SK-N-SH (cell line): ENCODE measurements at regions not wholly inside any gene's neighbourhood (a gene's known extent, or its start where the extent isn't known, plus 50 kb on each side); places are given as distances from the start of the nearest gene placed in this dataset.

Source experiments
- CTCF ChIA-PET: fragments of 300-600, 350-600 bp; formaldehyde crosslinking; extraction: SDS; loops from one replicate; lab custom pipeline; 2021; lab: Yijun Ruan, JAX
- POLR2A ChIA-PET: fragments of 350-600 bp; sonication (Branson Sonifier 250); formaldehyde crosslinking; extraction: SDS; loops from one replicate; lab custom pipeline; 2020; ENCODE audit warnings: antibody characterized with exemption, inconsistent platforms; lab: Yijun Ruan, JAX
- DNase-seq: peaks from one replicate; pipeline ENCODE4 v3.0.0; 2012
- H2AFZ ChIP-seq: fragments of 200-600 bp; sonication (generic); 2 replicates; pipeline ENCODE4 v1.8.1; 2016; ENCODE audit warnings: antibody characterized with exemption, mild to moderate bottlenecking, low read depth
- H3F3A ChIP-seq: fragments of 200-600 bp; sonication (generic); replicated peaks from 2 replicates; pipeline ENCODE3; 2016; ENCODE audit warnings: antibody characterized with exemption, mild to moderate bottlenecking; ENCODE audit not compliant: insufficient read depth
- H3K27ac ChIP-seq, 2 experiments: fragments of 200-500 bp in 1 of 2; fragments of 200-600 bp in 1 of 2; sonication (Bioruptor generic) in 1 of 2; sonication (generic), shearing (Covaris generic) in 1 of 2; 2 replicates each; pipeline versions ENCODE4 v1.5.1 to v1.6.1; 2014 to 2016; ENCODE audit warnings: low read depth in 2 of 2, inconsistent platforms in 1 of 2, low read length in 1 of 2, mild to moderate bottlenecking in 1 of 2, mixed read lengths in 1 of 2
- H3K27me3 ChIP-seq: fragments of 200-600 bp; sonication (generic), shearing (Covaris generic); 2 replicates; pipeline ENCODE4 v1.6.1; 2016; ENCODE audit warnings: mixed run types; ENCODE audit not compliant: insufficient read depth
- H3K36me3 ChIP-seq, 2 experiments: fragments of 200-500 bp in 1 of 2; fragments of 200-600 bp in 1 of 2; sonication (Bioruptor generic) in 1 of 2; sonication (generic) in 1 of 2; replicated peaks in 1 of 2; 2 replicates each; pipeline versions ENCODE3 to v1.5.1; 2014 to 2016; ENCODE audit warnings: low read length in 1 of 2, mild to moderate bottlenecking in 1 of 2; ENCODE audit not compliant: insufficient read depth in 2 of 2, control insufficient read depth in 1 of 2
- H3K4me1 ChIP-seq, 2 experiments: fragments of 200-500 bp in 1 of 2; fragments of 200-600 bp in 1 of 2; sonication (Bioruptor generic) in 1 of 2; sonication (generic), shearing (Covaris generic) in 1 of 2; 2 replicates each; pipeline versions ENCODE4 v1.5.1 to v1.6.1; 2014 to 2016; ENCODE audit warnings: low read depth in 1 of 2, low read length in 1 of 2, mixed run types in 1 of 2; ENCODE audit not compliant: insufficient read depth in 2 of 2, control insufficient read depth in 1 of 2
- H3K4me2 ChIP-seq: fragments of 200-600 bp; sonication (generic), shearing (Covaris generic); 2 replicates; pipeline ENCODE4 v1.6.1; 2017; ENCODE audit warnings: mixed run types
- H3K4me3 ChIP-seq, 2 experiments: fragments of 200-500 bp in 1 of 2; fragments of 200-600 bp in 1 of 2; sonication (Bioruptor generic) in 1 of 2; sonication (generic), shearing (Covaris generic) in 1 of 2; 2 replicates each; pipeline versions ENCODE4 v1.5.1 to v1.8.1; 2014 to 2016; ENCODE audit warnings: low read depth in 2 of 2, inconsistent platforms in 1 of 2, low read length in 1 of 2, mild to moderate bottlenecking in 1 of 2, mixed read lengths in 1 of 2, moderate library complexity in 1 of 2
- H3K79me2 ChIP-seq: fragments of 200-600 bp; sonication (generic); 2 replicates; pipeline ENCODE4 v1.8.1; 2017; ENCODE audit warnings: mild to moderate bottlenecking; ENCODE audit not compliant: insufficient read depth
- H3K9ac ChIP-seq: fragments of 200-600 bp; sonication (generic); 2 replicates; pipeline ENCODE4 v1.6.1; 2017; ENCODE audit warnings: mixed run types
- H3K9me2 ChIP-seq: fragments of 200-600 bp; sonication (generic); 2 replicates; pipeline ENCODE4 v1.6.1; 2017; ENCODE audit warnings: mixed run types
- H3K9me3 ChIP-seq: fragments of 200-600 bp; sonication (generic); 2 replicates; pipeline ENCODE4 v1.6.1; 2017; ENCODE audit warnings: mixed run types, mild to moderate bottlenecking, moderate library complexity
- H4K20me1 ChIP-seq: fragments of 200-600 bp; sonication (generic); 2 replicates; pipeline ENCODE4 v1.6.1; 2017; ENCODE audit warnings: mild to moderate bottlenecking, mixed run types; ENCODE audit not compliant: insufficient read depth
- CHD2 ChIP-seq: fragments of 150-350 bp; IDR thresholded peaks from 2 replicates; pipeline ENCODE4 v1.6.1; 2018; ENCODE audit warnings: low read length; ENCODE audit not compliant: partially characterized antibody
- CTCF ChIP-seq: fragments of 200-600 bp; sonication (generic); IDR thresholded peaks from 2 replicates; pipeline ENCODE4 v1.6.1; 2017; ENCODE audit warnings: antibody characterized with exemption, mild to moderate bottlenecking, moderate library complexity
- ELF1 ChIP-seq: IDR thresholded peaks from 2 replicates; pipeline ENCODE4 v1.4.0; 2012
- EP300 ChIP-seq, 2 experiments: IDR thresholded peaks; 2 replicates each; pipeline versions ENCODE4 v1.4.0 to v1.6.1; 2012; ENCODE audit warnings: borderline replicate concordance in 1 of 2, low read depth in 1 of 2, low read length in 1 of 2
- EZH2phosphoT487 ChIP-seq: fragments of 200-600 bp; sonication (generic); IDR thresholded peaks from 2 replicates; pipeline ENCODE4 v1.6.1; 2017; ENCODE audit warnings: low read depth, mixed run types, mild to moderate bottlenecking, antibody characterized with exemption, moderate library complexity, borderline replicate concordance
- FOXJ3 ChIP-seq: sonication (generic); formaldehyde crosslinking; IDR thresholded peaks from 2 replicates; pipeline ENCODE4 v1.5.1; 2020; ENCODE audit warnings: mild to moderate bottlenecking, missing genetic modification reagents
- FOXM1 ChIP-seq: IDR thresholded peaks from 2 replicates; pipeline ENCODE4 v1.4.0; 2012; ENCODE audit warnings: low read depth, mild to moderate bottlenecking
- GABPA ChIP-seq: IDR thresholded peaks from 2 replicates; pipeline ENCODE4 v1.4.0; 2012; ENCODE audit warnings: low read depth, mild to moderate bottlenecking
- JUND ChIP-seq: IDR thresholded peaks from 2 replicates; pipeline ENCODE4 v1.4.0; 2012
- MAX ChIP-seq: IDR thresholded peaks from 2 replicates; pipeline ENCODE4 v1.4.0; 2012; ENCODE audit warnings: low read depth
- MEF2A ChIP-seq: IDR thresholded peaks from 2 replicates; pipeline ENCODE4 v1.4.0; 2012; ENCODE audit warnings: low read depth, borderline replicate concordance
- MXI1 ChIP-seq: IDR thresholded peaks from 2 replicates; pipeline ENCODE4 v1.6.1; 2012; ENCODE audit warnings: mild to moderate bottlenecking, low read depth, low read length, improper control_type of control experiment
- NFIC ChIP-seq: IDR thresholded peaks from 2 replicates; pipeline ENCODE4 v1.4.0; 2012; ENCODE audit warnings: borderline replicate concordance
- NRF1 ChIP-seq: IDR thresholded peaks from 2 replicates; pipeline ENCODE4 v1.6.1; 2012; ENCODE audit warnings: low read depth, mild to moderate bottlenecking, low read length
- RAD21 ChIP-seq: IDR thresholded peaks from 2 replicates; pipeline ENCODE4 v1.6.1; 2012; ENCODE audit warnings: mild to moderate bottlenecking, low read length
- RXRA ChIP-seq: IDR thresholded peaks from 2 replicates; pipeline ENCODE4 v1.4.0; 2012; ENCODE audit warnings: low read depth, mild to moderate bottlenecking, borderline replicate concordance
- TCF12 ChIP-seq: IDR thresholded peaks from 2 replicates; pipeline ENCODE4 v1.4.0; 2012
- USF1 ChIP-seq: IDR thresholded peaks from 2 replicates; pipeline ENCODE4 v1.4.0; 2012; ENCODE audit warnings: low read depth, borderline replicate concordance
- USF2 ChIP-seq: fragments of 150-350 bp; IDR thresholded peaks from 2 replicates; pipeline ENCODE4 v1.6.1; 2017; ENCODE audit warnings: antibody characterized with exemption, low read length, low read depth, borderline replicate concordance
- YY1 ChIP-seq: IDR thresholded peaks from 2 replicates; pipeline ENCODE4 v1.4.0; 2012; ENCODE audit warnings: low read depth, mild to moderate bottlenecking
- ZBTB33 ChIP-seq: IDR thresholded peaks from 2 replicates; pipeline ENCODE4 v1.4.0; 2012; ENCODE audit warnings: low read depth, borderline replicate concordance
- WGBS: methylation state at CpG from one replicate; pipeline ENCODE4 v1.1.6; 2017; ENCODE audit warnings: low lambda C conversion rate; 5-methylcytosine and 5-hydroxymethylcytosine counted together

GRCh38 chr5:18102733-18103132, 468.5 kb downstream of the TAF11L14 start:
- Histone ChIP-seq H3K27ac (no peak overlapping the region), H3F3A (no peaks in the 10 kb centered on the region), H3K36me3 (no peaks in the 10 kb centered on the region), H3K9ac (no peak overlapping the region), H3K4me3 (no peak overlapping the region), H3K4me1 (no peaks in the 10 kb centered on the region), H2AFZ (no peak overlapping the region), H3K9me2 (no peaks in the 10 kb centered on the region), H3K27me3 (no peaks in the 10 kb centered on the region), H3K79me2 (no peaks in the 10 kb centered on the region), H3K9me3 (no peaks in the 10 kb centered on the region), H4K20me1 (no peaks in the 10 kb centered on the region), H3K4me2 (no peak overlapping the region)
- 0% methylated on average over 1 of the region's 1 CpG for WGBS
- no peak for DNase-seq
- POLR2A ChIA-PET = no interaction called here
- CTCF ChIA-PET = no interaction called here
- peak; percentile 26; the same call in 1 of the 2 replicates for TF ChIP-seq CTCF
- TF ChIP-seq FOXJ3 = no peak
- TF ChIP-seq MAX = no peak
- TF ChIP-seq, all 33 proteins: peak for 1

- TF ChIP-seq RAD21 (no peak), TCF12 (no peak), RXRA (no peak), FOXM1 (no peak), NFIC (no peak), EP300 (IDR thresholded peaks at IDR 0.05; ENCODE audit: borderline replicate concordance in 1 of 2, low read depth in 1 of 2, low read length in 1 of 2) (no peak), YY1 (no peak), CHD2 (no peak), ZBTB33 (no peak), GABPA (no peak), JUND (no peak), MEF2A (no peak), USF2 (no peak), MXI1 (no peak), NRF1 (no peak), ELF1 (no peak), USF1 (no peak), EZH2phosphoT487 (no peak)
- WGBS = 19% methylated on average over 1 of the region's 1 CpG
- Histone ChIP-seq H3K79me2 (no peaks in the 10 kb centered on the region), H3K27me3 (no peaks in the 10 kb centered on the region), H3K27ac (no peak overlapping the region), H3K4me2 (no peak overlapping the region), H3K4me1 (no peaks in the 10 kb centered on the region), H2AFZ (no peak overlapping the region), H3K9me2 (no peaks in the 10 kb centered on the region), H3K4me3 (no peak overlapping the region), H3K36me3 (no peaks in the 10 kb centered on the region), H4K20me1 (no peaks in the 10 kb centered on the region), H3F3A (no peaks in the 10 kb centered on the region), H3K9ac (no peak overlapping the region), H3K9me3 (no peaks in the 10 kb centered on the region)
- ChIA-PET CTCF (interaction anchor here (0.6 kb wide), 1 partner anchor 285 kb away, joined by 3 read pairs; no protein-coding TSS in a partner anchor), POLR2A (no interaction called here)
- no peak for DNase-seq
Measured at GRCh38 chr5:18105449-18105848, 471.2 kb downstream of the TAF11L14 start.
